Naive thymus-derived CD4-positive, alpha-beta T cell (primary cell): ENCODE measurements at regions not wholly inside any gene's neighbourhood (a gene's known extent, or its start where the extent isn't known, plus 50 kb on each side); places are given as distances from the start of the nearest gene placed in this dataset.

Experiments used
- ATAC-seq: fragments of 150-1000 bp; cut with Tn5 transposase; 2 replicates; pipeline ENCODE4 v1.10.0; 2021; ENCODE audit warnings: mild to moderate bottlenecking, moderate library complexity
- CTCF ChIA-PET: fragments of 350-600 bp; sonication (Branson Sonifier 250); formaldehyde crosslinking; loops from one replicate; lab custom pipeline; 2021; ENCODE audit warnings: antibody characterized with exemption; lab: Charles Lee
- POLR2A ChIA-PET: fragments of 350-600 bp; sonication (Branson Sonifier 250); formaldehyde crosslinking; loops from one replicate; lab custom pipeline; 2021; ENCODE audit warnings: antibody characterized with exemption, inconsistent platforms; lab: Charles Lee
- DNase-seq, 9 donors: peaks; one replicate each; pipeline versions ENCODE4 v3.0.0 to v3.0.0-alpha.2; 2020 to 2022; ENCODE audit warnings: mixed read lengths in 1 of 9
- H3K27ac ChIP-seq: one replicate; pipeline ENCODE4 v1.7.0; 2013; ENCODE audit warnings: mild to moderate bottlenecking, low read depth, low read length, moderate library complexity
- H3K27me3 ChIP-seq, 2 donors: one replicate each; pipeline ENCODE4 v1.7.0; 2013; ENCODE audit warnings: low read length in 2 of 2, mild to moderate bottlenecking in 2 of 2, moderate library complexity in 2 of 2; ENCODE audit not compliant: control insufficient read depth in 2 of 2, insufficient read depth in 2 of 2
- H3K36me3 ChIP-seq, 3 experiments: 1 replicate in 2 of 3; 2 replicates in 1 of 3; pipeline ENCODE4 v1.7.0; 2013; ENCODE audit warnings: low read length in 3 of 3, mild to moderate bottlenecking in 3 of 3, moderate library complexity in 1 of 3; ENCODE audit not compliant: insufficient read depth in 3 of 3, control insufficient read depth in 2 of 3
- H3K4me1 ChIP-seq, 2 donors: one replicate each; pipeline ENCODE4 v1.7.0; 2013; ENCODE audit warnings: low read length in 2 of 2, mild to moderate bottlenecking in 2 of 2, moderate library complexity in 1 of 2; ENCODE audit not compliant: control insufficient read depth in 2 of 2, insufficient read depth in 2 of 2
- H3K4me3 ChIP-seq: 2 replicates; pipeline ENCODE4 v1.7.0; 2013; ENCODE audit warnings: mild to moderate bottlenecking, low read length
- H3K9me3 ChIP-seq, 3 experiments: 1 replicate in 2 of 3; 2 replicates in 1 of 3; pipeline ENCODE4 v1.7.0; 2013; ENCODE audit warnings: low read length in 3 of 3; ENCODE audit not compliant: control insufficient read depth in 2 of 3
- H3K27ac Mint-ChIP-seq, 9 donors: one replicate each; pipeline ENCODE4 v1.8.0; 2020 to 2022; ENCODE audit warnings: mixed read lengths in 9 of 9, mild to moderate bottlenecking in 8 of 9, moderate library complexity in 5 of 9, inconsistent platforms in 2 of 9
- H3K27me3 Mint-ChIP-seq, 5 donors: one replicate each; pipeline ENCODE4 v1.8.0; 2021 to 2022; ENCODE audit warnings: mixed read lengths in 5 of 5, mild to moderate bottlenecking in 1 of 5
- H3K36me3 Mint-ChIP-seq, 5 donors: one replicate each; pipeline ENCODE4 v1.8.0; 2020 to 2022; ENCODE audit warnings: mixed read lengths in 5 of 5, mild to moderate bottlenecking in 3 of 5, inconsistent platforms in 1 of 5
- H3K4me1 Mint-ChIP-seq, 7 donors: one replicate each; pipeline ENCODE4 v1.8.0; 2020 to 2022; ENCODE audit warnings: mixed read lengths in 7 of 7, mild to moderate bottlenecking in 3 of 7, inconsistent platforms in 1 of 7
- H3K4me3 Mint-ChIP-seq, 10 donors: one replicate each; pipeline ENCODE4 v1.8.0; 2020 to 2022; ENCODE audit warnings: mild to moderate bottlenecking in 10 of 10, mixed read lengths in 10 of 10, moderate library complexity in 6 of 10, inconsistent platforms in 2 of 10
- H3K9me3 Mint-ChIP-seq, 11 donors: one replicate each; pipeline ENCODE4 v1.8.0; 2020 to 2022; ENCODE audit warnings: mixed read lengths in 11 of 11, mild to moderate bottlenecking in 4 of 11, inconsistent platforms in 1 of 11, moderate library complexity in 1 of 11
- intact Hi-C, 2 donors: fragments of 100-400 bp; cut with micrococcal nuclease; formaldehyde crosslinking; loops; one replicate each; pipeline ENCODE4 v1.15.1; 2023

DNA sequence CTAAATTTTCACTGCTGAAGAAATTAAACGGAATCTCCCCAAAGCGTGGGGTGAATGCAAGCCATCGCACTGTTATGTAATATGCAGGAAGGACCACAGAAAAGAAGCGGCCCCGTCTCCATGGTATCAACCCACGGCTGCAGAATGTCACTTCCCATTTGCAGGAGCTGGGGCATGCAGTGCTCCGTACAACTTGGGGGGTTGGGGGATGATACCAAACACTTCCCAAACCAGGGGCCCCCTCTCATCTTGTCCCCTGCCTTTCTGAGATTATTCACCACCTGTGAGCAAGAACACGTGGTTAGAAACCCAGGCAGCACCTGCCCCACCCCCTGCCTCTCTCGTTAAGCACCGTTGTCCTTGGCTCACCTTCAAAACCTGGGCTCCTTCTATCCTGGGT lies 505.1 kb upstream of the TMEM132C start:
- Histone ChIP-seq H3K4me3 (no peak overlapping the region), H3K9me3 (no peaks in the 10 kb centered on the region), H3K27ac (no peak overlapping the region), H3K36me3 (no peaks in the 10 kb centered on the region), H3K4me1 (no peaks in the 10 kb centered on the region), H3K27me3 (no peaks in the 10 kb centered on the region)
- no peak overlapping the region for H3K4me3 Mint-ChIP-seq
- no peaks in the 10 kb centered on the region for H3K36me3 Mint-ChIP-seq
- POLR2A ChIA-PET, result no interaction called here
- H3K4me1 Mint-ChIP-seq, result peaks cover 0 to 2% (median 0%) of the 10 kb centered on the region in 7 donors
- peaks cover 0 to 3% (median 0%) of the 10 kb centered on the region in 5 donors for H3K27me3 Mint-ChIP-seq
- intact Hi-C loops, result no loop called here
- DNase-seq (no peak), ATAC-seq (peak; percentile 31)
- CTCF ChIA-PET, result no interaction called here
- H3K27ac Mint-ChIP-seq, result no peak overlapping the region
- H3K9me3 Mint-ChIP-seq, result peaks cover 3 to 35% (median 12%) of the 10 kb centered on the region in 11 donors

DNA sequence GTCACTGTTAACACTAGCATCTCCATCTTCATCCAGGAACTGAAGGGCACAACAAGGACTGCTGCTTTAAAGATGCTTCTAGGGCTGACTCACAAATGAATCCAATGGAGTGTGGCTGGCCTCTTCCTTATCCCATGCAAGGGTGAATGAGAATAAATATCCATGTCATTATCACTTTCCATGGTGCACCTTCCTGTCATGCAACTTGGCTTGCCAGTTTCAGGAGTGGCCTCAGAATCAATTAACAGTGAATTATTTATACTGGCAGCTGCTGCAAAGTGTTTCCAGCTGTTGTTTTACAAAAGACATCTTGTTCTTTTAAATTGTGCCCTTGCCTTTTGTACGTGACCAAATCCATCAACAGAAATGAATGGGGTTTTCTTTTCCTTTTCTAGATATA lies 499.3 kb upstream of the TMEM132C start:
- no peaks in the 10 kb centered on the region for H3K27me3 ChIP-seq
- ChIA-PET POLR2A (no interaction called here), CTCF (no interaction called here)
- ATAC-seq, result no peak
- H3K27me3 Mint-ChIP-seq, result no peaks in the 10 kb centered on the region
- intact Hi-C loops, result no loop called here
- H3K27ac ChIP-seq, result no peak overlapping the region
- no peaks in the 10 kb centered on the region for H3K4me1 Mint-ChIP-seq
- H3K4me1 ChIP-seq, result no peaks in the 10 kb centered on the region
- H3K4me3 Mint-ChIP-seq, result no peak overlapping the region
- peaks cover 0 to 27% (median 6%) of the 10 kb centered on the region in 11 donors for H3K9me3 Mint-ChIP-seq
- DNase-seq, result no peak
- no peak overlapping the region for H3K27ac Mint-ChIP-seq
- no peaks in the 10 kb centered on the region for H3K36me3 ChIP-seq
- H3K4me3 ChIP-seq, result no peak overlapping the region
- no peaks in the 10 kb centered on the region for H3K36me3 Mint-ChIP-seq
- H3K9me3 ChIP-seq, result no peaks in the 10 kb centered on the region

DNA sequence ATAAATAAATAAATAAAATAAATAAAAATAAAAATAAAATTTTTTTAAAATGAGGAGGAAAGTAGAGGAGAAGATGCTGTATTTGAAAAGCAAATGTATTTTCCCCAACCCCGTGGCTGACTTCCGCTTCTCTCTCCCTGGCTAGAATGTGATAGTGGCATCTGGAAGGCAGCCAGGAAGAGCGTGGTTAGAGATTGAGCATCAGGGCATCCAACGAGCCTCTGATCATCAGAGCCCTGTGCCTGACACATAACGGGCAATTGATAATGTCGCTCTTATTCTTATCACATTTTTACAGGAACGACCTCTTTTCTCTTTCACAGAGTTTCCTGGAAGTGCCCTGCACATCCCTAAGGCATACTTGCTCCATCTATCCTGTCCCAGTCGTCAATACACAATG lies 496.9 kb upstream of the TMEM132C start:
- H3K27ac ChIP-seq, result no peak overlapping the region
- H3K27me3 Mint-ChIP-seq, result no peaks in the 10 kb centered on the region
- intact Hi-C loops, result no loop called here
- no peak for DNase-seq
- no peak overlapping the region for H3K4me3 Mint-ChIP-seq
- H3K27ac Mint-ChIP-seq, result no peak overlapping the region
- POLR2A ChIA-PET, result no interaction called here
- no peaks in the 10 kb centered on the region for H3K27me3 ChIP-seq
- H3K4me1 Mint-ChIP-seq, result no peaks in the 10 kb centered on the region
- CTCF ChIA-PET, result no interaction called here
- no peaks in the 10 kb centered on the region for H3K36me3 Mint-ChIP-seq
- no peaks in the 10 kb centered on the region for H3K9me3 ChIP-seq
- H3K9me3 Mint-ChIP-seq, result peaks cover 0 to 12% (median 3%) of the 10 kb centered on the region in 11 donors
- no peaks in the 10 kb centered on the region for H3K36me3 ChIP-seq
- H3K4me3 ChIP-seq, result no peak overlapping the region
- no peak for ATAC-seq
- no peaks in the 10 kb centered on the region for H3K4me1 ChIP-seq

DNA sequence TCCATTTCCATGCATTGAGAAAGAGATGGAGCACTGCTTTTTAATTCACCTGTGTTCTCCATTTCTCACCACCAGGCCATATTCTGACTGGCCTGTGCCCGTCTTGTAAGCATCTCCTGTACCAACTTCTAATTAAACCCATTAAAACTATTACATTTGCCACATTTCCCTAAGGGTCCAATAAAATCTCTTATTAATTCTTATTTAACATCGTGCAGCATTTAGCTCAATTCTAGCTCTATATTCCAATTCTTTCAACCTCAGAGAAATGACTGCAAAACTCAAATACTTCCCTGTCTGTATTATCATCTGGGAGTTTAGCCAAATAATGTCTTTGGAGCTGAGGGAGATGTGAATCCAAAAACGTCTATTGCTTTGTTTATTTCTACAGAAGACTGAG lies 495.4 kb upstream of the TMEM132C start:
- CTCF ChIA-PET, result no interaction called here
- H3K36me3 Mint-ChIP-seq, result no peaks in the 10 kb centered on the region

DNA sequence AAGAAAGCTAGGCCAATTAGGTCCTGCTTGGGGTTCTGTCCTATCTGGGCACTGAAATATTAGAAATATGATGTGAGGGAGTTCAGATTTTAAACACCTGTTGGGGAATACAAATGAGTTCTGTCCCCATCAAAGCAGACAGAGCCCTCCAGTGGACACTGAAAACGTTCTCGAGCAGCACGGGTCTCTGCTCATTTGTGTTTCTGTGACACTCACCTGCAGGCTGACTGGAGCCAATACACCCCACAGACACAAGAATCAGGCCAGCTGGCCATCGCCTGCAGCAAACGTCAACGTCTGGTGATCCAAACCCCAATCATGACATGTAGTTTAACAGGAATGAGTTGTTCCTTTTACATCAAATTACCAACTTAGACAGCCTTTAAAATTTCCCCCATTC lies 493.4 kb upstream of the TMEM132C start:
- Histone ChIP-seq H3K27me3 (no peaks in the 10 kb centered on the region), H3K36me3 (no peaks in the 10 kb centered on the region), H3K4me1 (no peaks in the 10 kb centered on the region), H3K4me3 (no peak overlapping the region), H3K27ac (no peak overlapping the region), H3K9me3 (no peaks in the 10 kb centered on the region)
- Mint-ChIP-seq H3K27me3 (no peaks in the 10 kb centered on the region), H3K9me3 (peaks cover 2 to 13% (median 6%) of the 10 kb centered on the region in 11 donors), H3K4me1 (no peaks in the 10 kb centered on the region), H3K27ac (no peak overlapping the region), H3K36me3 (no peaks in the 10 kb centered on the region), H3K4me3 (no peak overlapping the region)
- intact Hi-C loops, result no loop called here
- ChIA-PET POLR2A (no interaction called here), CTCF (no interaction called here)
- no peak for ATAC-seq
- DNase-seq, result no peak

More for the DNA sequence above, 495.4 kb upstream of the TMEM132C start:
- Mint-ChIP-seq H3K27me3 (no peaks in the 10 kb centered on the region), H3K4me3 (no peak overlapping the region), H3K9me3 (peaks cover 0 to 12% (median 5%) of the 10 kb centered on the region in 11 donors), H3K27ac (no peak overlapping the region), H3K4me1 (no peaks in the 10 kb centered on the region)
- DNase-seq, result no peak
- Histone ChIP-seq H3K27me3 (no peaks in the 10 kb centered on the region), H3K4me1 (no peaks in the 10 kb centered on the region), H3K4me3 (no peak overlapping the region), H3K9me3 (no peaks in the 10 kb centered on the region), H3K27ac (no peak overlapping the region), H3K36me3 (no peaks in the 10 kb centered on the region)
- no peak for ATAC-seq
- POLR2A ChIA-PET, result no interaction called here
- intact Hi-C loops, result no loop called here

DNA sequence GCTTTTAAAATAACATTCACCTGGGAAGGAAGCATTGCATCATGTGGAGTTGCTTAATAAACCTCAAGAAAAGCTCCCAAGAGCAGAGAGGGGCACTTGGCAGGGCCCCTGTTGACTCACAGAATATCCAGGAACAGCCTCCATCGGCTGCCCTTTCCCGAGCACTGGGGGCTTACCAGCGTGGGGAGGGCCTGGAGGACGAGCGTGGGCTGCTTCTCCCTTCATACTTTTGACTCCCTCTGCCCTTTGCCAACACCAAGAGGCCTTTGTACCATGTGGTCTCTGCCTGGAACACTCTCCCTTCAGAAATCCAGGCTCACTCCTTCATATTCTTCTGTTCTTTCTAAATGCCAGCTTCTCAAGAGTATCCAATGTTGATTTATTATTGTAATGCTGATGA lies 492.1 kb upstream of the TMEM132C start:
- Histone ChIP-seq H3K27ac (no peak overlapping the region), H3K36me3 (no peaks in the 10 kb centered on the region), H3K27me3 (no peaks in the 10 kb centered on the region), H3K9me3 (no peaks in the 10 kb centered on the region), H3K4me3 (no peak overlapping the region), H3K4me1 (no peaks in the 10 kb centered on the region)
- no peaks in the 10 kb centered on the region for H3K27me3 Mint-ChIP-seq
- intact Hi-C loops, result no loop called here
- H3K9me3 Mint-ChIP-seq, result peaks cover 2 to 17% (median 8%) of the 10 kb centered on the region in 11 donors
- no peak overlapping the region for H3K4me3 Mint-ChIP-seq
- ChIA-PET POLR2A (no interaction called here), CTCF (no interaction called here)
- ATAC-seq, result no peak
- H3K27ac Mint-ChIP-seq, result no peak overlapping the region
- H3K36me3 Mint-ChIP-seq, result peaks cover 0 to 4% (median 0%) of the 10 kb centered on the region in 5 donors
- DNase-seq, result no peak
- H3K4me1 Mint-ChIP-seq, result no peaks in the 10 kb centered on the region

DNA sequence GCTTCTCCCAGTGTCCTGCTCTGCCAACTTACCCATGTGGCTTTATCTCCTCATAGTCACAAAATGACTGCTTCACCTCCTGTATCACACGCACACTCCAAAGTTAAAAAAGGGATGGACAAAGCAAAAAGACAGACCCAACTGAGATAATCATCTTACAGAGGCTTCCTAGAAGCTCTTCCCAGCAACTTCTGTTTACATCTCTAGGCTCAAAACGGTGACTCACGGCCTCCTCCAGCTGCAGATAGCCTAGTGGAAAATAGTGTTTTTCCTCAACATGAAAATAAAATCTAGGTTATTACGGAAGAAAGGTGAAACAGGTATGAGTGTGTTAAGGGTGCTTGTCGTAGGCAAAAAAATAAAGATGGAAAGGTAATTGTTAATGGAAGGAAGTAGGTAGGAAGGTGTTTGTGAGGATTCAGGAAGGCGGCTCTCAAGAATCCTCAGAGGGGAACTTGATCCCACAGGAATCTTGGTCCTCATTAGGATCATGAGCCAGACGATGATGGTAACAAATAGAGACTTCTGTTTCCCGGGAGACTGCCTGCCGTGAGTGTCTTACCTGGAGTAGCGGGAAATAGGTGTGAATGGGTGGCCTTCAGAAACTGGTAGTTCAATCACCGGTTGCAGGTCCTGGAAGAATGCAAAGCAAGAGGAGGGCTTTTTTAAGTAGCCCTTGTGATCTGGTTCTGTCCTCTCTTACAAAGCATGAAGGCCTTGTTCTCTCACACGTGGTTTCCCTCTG lies 487.5 kb upstream of the TMEM132C start:
- no peaks in the 10 kb centered on the region for H3K27me3 ChIP-seq
- Mint-ChIP-seq H3K4me3 (no peak overlapping the region), H3K4me1 (no peaks in the 10 kb centered on the region), H3K27me3 (peaks cover 0 to 4% (median 0%) of the 10 kb centered on the region in 5 donors), H3K9me3 (peaks cover 0 to 11% (median 7%) of the 10 kb centered on the region in 11 donors), H3K27ac (no peak overlapping the region), H3K36me3 (peaks cover 0 to 4% (median 0%) of the 10 kb centered on the region in 5 donors)
- CTCF ChIA-PET, result no interaction called here
- POLR2A ChIA-PET, result no interaction called here
- no peaks in the 10 kb centered on the region for H3K36me3 ChIP-seq
- no peak overlapping the region for H3K4me3 ChIP-seq
- no peak for DNase-seq
- intact Hi-C loops, result no loop called here
- no peak for ATAC-seq
- no peaks in the 10 kb centered on the region for H3K9me3 ChIP-seq
- H3K4me1 ChIP-seq, result no peaks in the 10 kb centered on the region
- H3K27ac ChIP-seq, result no peak overlapping the region
